ENCODE measurements at regions not wholly inside any gene's neighbourhood (a gene's known extent, or its start where the extent isn't known, plus 50 kb on each side); places are given as distances from the start of the nearest gene placed in this dataset.

DNA sequence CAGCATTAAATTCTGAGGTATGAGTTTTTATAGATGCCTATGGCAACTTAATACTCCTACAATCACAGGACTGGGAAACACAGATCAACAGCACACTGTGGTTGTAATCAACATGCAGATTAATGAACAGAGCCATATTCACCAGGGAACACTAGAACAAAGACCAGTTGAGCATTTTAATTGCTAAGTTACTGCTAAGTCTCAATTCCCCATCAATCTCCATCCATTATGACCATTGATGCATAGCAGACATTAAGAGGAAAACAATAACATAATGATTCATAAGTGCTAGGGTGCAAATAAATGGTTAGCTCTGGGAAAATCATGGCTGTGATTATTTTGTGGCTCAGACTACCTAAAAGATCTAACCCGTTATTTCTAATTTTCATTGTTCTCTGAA is 505.6 kb downstream of the TRHDE start:
- Mint-ChIP-seq H3K27me3 (ENCODE audit: low read depth) (no peaks in the 10 kb centered on the region), H3K36me3 (ENCODE audit: low read depth) (no peaks in the 10 kb centered on the region), H3K27ac (no peak overlapping the region), H3K4me1 (ENCODE audit: low read depth) (no peaks in the 10 kb centered on the region), H3K4me3 (no peak overlapping the region), H3K9me3 (ENCODE audit: insufficient read depth) (peaks cover 7% of the 10 kb centered on the region)
- ChIA-PET CTCF (no interaction called here), POLR2A (no interaction called here)
- ATAC-seq (no peak), DNase-seq (no peak)

- no peaks in the 10 kb centered on the region for H3K4me1 Mint-ChIP-seq (ENCODE audit: low read depth)
- no peaks in the 10 kb centered on the region for H3K9me3 Mint-ChIP-seq (ENCODE audit: insufficient read depth)
- no peaks in the 10 kb centered on the region for H3K27me3 Mint-ChIP-seq (ENCODE audit: low read depth)
- DNase-seq, result no peak
- no peak overlapping the region for H3K4me3 Mint-ChIP-seq
- POLR2A ChIA-PET, result no interaction called here
- CTCF ChIA-PET, result no interaction called here
- no peaks in the 10 kb centered on the region for H3K36me3 Mint-ChIP-seq (ENCODE audit: low read depth)
- H3K27ac Mint-ChIP-seq, result no peak overlapping the region
- ATAC-seq, result no peak
Measured at GRCh38 chr12:72790273-72790672, 518.1 kb downstream of the TRHDE start.

DNA sequence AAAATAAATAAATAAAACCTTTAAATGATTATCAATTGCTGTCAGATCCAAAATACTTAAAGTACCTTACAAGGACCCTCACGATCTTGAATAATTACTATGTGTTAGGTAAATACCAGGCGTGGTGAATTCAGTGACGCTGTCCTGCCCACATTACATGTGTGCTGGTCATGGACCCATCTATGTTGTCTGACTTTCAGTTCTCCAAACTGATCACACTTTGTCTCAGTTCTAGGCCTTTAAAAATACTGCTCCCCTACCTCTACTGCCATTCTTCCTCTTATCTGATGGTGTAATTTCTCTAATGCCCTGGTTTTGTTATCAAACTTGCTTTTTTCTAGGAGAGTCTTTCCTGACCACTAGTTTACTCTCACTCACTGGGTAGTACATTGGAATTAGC is 520.7 kb downstream of the TRHDE start:
- ChIA-PET CTCF (no interaction called here), POLR2A (no interaction called here)
- no peaks in the 10 kb centered on the region for H3K9me3 Mint-ChIP-seq (ENCODE audit: insufficient read depth)
- DNase-seq (no peak), ATAC-seq (no peak)
- no peaks in the 10 kb centered on the region for H3K36me3 Mint-ChIP-seq (ENCODE audit: low read depth)
- no peaks in the 10 kb centered on the region for H3K4me1 Mint-ChIP-seq (ENCODE audit: low read depth)
- no peaks in the 10 kb centered on the region for H3K27me3 Mint-ChIP-seq (ENCODE audit: low read depth)
- H3K4me3 Mint-ChIP-seq, result no peak overlapping the region
- H3K27ac Mint-ChIP-seq, result no peak overlapping the region

DNA sequence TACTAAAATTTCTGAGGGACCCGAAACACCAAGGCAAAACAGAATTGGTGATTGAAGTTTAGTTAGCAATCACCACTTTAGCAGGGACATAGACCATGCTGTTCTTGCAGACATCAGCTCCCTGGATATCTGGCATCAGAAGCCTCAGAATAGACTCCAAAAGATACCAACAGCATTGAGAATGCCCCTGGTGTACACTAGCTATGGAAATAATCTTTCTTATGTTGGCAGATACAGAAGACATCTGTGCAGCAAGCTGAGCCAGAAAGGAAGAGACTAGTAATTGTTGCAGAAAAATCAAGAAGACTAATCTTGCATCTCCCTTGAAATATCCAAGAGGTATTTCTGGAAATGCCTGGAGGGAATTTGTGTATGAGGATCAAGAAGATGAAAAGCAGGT is 521.6 kb downstream of the TRHDE start:
- Mint-ChIP-seq H3K9me3 (ENCODE audit: insufficient read depth) (no peaks in the 10 kb centered on the region), H3K4me1 (ENCODE audit: low read depth) (no peaks in the 10 kb centered on the region), H3K36me3 (ENCODE audit: low read depth) (no peaks in the 10 kb centered on the region), H3K4me3 (no peak overlapping the region), H3K27me3 (ENCODE audit: low read depth) (no peaks in the 10 kb centered on the region), H3K27ac (no peak overlapping the region)
- ChIA-PET CTCF (no interaction called here), POLR2A (no interaction called here)
- ATAC-seq (no peak), DNase-seq (no peak)

DNA sequence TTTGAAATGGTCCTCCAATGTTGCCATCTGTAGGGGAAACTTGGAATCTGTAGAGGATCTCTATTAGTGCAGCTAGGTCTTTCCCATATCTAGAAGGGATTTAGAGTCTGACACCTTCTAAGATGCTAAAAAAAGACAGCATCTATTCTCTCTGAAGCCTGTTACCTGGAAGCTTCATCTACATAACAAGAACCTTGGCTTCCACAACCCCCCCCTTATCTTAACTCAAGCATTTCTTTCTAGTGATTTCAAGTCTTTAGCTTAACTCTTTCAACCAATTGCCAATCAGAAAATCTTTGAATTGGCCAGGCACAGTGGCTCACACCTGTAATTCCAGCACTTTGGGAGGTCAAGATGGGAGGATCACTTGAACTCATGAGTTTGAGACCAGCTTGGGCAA is 543.3 kb downstream of the TRHDE start:
- POLR2A ChIA-PET, result no interaction called here
- H3K27ac Mint-ChIP-seq, result no peak overlapping the region
- no peaks in the 10 kb centered on the region for H3K27me3 Mint-ChIP-seq (ENCODE audit: low read depth)
- no peak for DNase-seq
- no peaks in the 10 kb centered on the region for H3K36me3 Mint-ChIP-seq (ENCODE audit: low read depth)
- H3K4me1 Mint-ChIP-seq (ENCODE audit: low read depth), result no peaks in the 10 kb centered on the region
- no peak overlapping the region for H3K4me3 Mint-ChIP-seq
- CTCF ChIA-PET, result no interaction called here
- H3K9me3 Mint-ChIP-seq (ENCODE audit: insufficient read depth), result peaks cover 15% of the 10 kb centered on the region
- ATAC-seq, result no peak

DNA sequence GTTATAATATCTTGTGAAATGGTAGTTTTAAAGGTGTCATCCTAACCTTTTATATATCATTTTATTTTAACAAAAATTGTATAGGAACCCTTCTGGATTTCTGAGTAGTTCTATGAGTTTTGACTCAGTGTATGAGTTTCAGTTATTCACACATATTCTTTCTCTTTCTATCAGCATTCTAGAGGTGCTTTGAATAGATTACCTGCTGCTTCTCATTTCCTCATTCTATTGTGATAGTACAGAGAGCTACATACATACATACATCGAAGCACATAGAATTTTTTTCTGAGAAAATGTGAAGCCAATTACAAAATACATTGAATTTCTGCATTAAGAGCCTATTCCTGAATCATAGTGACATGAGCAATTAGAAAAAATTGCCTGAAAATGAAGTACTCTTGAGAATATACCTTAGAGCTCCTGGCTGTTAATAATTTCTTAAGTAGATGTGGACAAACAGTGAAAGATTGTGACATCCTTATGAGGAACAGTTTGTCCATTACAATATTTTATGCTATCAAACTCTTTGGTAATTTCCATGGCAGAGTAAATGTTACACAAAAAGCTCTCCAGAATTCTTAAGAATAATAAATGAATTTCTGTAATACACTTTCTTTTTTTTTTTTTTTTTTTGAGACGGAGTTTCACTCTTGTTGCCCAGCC is 556.6 kb downstream of the TRHDE start:
- Mint-ChIP-seq H3K4me1 (ENCODE audit: low read depth) (no peaks in the 10 kb centered on the region), H3K27me3 (ENCODE audit: low read depth) (no peaks in the 10 kb centered on the region), H3K9me3 (ENCODE audit: insufficient read depth) (peaks cover 15% of the 10 kb centered on the region), H3K36me3 (ENCODE audit: low read depth) (no peaks in the 10 kb centered on the region), H3K27ac (no peak overlapping the region), H3K4me3 (no peak overlapping the region)
- ATAC-seq, result no peak
- CTCF ChIA-PET, result no interaction called here
- DNase-seq, result no peak
- POLR2A ChIA-PET, result no interaction called here

DNA sequence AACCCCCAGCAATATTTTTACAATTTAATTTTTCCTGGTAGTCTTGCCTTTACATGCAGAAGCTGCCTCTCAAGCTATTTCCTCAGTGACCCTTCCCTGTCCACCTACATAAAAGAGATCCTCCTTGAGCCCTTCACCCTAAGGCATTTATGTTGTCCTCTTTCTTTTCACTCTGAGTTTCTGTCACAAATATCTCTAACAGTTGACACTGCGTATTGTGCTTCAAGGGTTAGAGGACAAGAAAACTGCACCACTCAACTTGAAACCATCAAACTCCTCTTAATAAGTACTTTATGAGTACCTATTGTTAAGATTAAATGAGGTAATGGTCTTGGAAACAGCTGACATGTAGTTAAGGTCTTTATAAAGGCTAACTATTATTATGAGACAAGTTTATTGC is 557.7 kb downstream of the TRHDE start:
- ATAC-seq (no peak), DNase-seq (no peak)
- no peaks in the 10 kb centered on the region for H3K36me3 Mint-ChIP-seq (ENCODE audit: low read depth)
- POLR2A ChIA-PET, result no interaction called here
- H3K27me3 Mint-ChIP-seq (ENCODE audit: low read depth), result no peaks in the 10 kb centered on the region
- no peak overlapping the region for H3K4me3 Mint-ChIP-seq
- H3K27ac Mint-ChIP-seq, result no peak overlapping the region
- H3K9me3 Mint-ChIP-seq (ENCODE audit: insufficient read depth), result peaks cover 16% of the 10 kb centered on the region
- H3K4me1 Mint-ChIP-seq (ENCODE audit: low read depth), result no peaks in the 10 kb centered on the region
- CTCF ChIA-PET, result no interaction called here

DNA sequence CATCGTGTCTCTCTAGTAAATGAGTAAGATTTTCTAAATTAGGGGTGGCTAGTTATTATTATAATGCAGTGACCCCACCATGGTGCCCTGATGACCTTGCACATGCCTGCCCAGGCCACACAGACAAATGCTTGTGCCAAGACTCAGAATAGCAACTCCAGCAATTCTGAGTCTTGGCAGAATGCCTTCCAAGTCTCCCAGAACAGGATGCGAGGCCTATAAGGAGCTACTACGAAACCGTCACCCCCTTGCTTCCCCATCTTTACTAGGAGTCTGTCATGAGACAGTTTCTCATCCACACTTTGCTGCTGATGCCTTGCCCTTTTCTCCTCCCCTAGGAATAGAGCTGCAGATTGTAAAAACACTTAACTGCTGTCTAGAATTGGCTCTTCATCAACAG is 559.9 kb downstream of the TRHDE start:
- Mint-ChIP-seq H3K27me3 (ENCODE audit: low read depth) (no peaks in the 10 kb centered on the region), H3K9me3 (ENCODE audit: insufficient read depth) (peaks cover 3% of the 10 kb centered on the region), H3K36me3 (ENCODE audit: low read depth) (no peaks in the 10 kb centered on the region), H3K4me1 (ENCODE audit: low read depth) (no peaks in the 10 kb centered on the region), H3K27ac (no peak overlapping the region), H3K4me3 (no peak overlapping the region)
- ATAC-seq (no peak), DNase-seq (no peak)
- POLR2A ChIA-PET, result no interaction called here
- CTCF ChIA-PET, result no interaction called here

- H3K4me1 Mint-ChIP-seq (ENCODE audit: low read depth), result no peaks in the 10 kb centered on the region
- peaks cover 3% of the 10 kb centered on the region for H3K9me3 Mint-ChIP-seq (ENCODE audit: insufficient read depth)
- no peaks in the 10 kb centered on the region for H3K27me3 Mint-ChIP-seq (ENCODE audit: low read depth)
- ChIA-PET POLR2A (no interaction called here), CTCF (no interaction called here)
- no peak overlapping the region for H3K27ac Mint-ChIP-seq
- H3K4me3 Mint-ChIP-seq, result no peak overlapping the region
- ATAC-seq, result no peak
- DNase-seq, result no peak
- no peaks in the 10 kb centered on the region for H3K36me3 Mint-ChIP-seq (ENCODE audit: low read depth)
Measured at GRCh38 chr12:72836194-72836593, 564.0 kb downstream of the TRHDE start.

DNA sequence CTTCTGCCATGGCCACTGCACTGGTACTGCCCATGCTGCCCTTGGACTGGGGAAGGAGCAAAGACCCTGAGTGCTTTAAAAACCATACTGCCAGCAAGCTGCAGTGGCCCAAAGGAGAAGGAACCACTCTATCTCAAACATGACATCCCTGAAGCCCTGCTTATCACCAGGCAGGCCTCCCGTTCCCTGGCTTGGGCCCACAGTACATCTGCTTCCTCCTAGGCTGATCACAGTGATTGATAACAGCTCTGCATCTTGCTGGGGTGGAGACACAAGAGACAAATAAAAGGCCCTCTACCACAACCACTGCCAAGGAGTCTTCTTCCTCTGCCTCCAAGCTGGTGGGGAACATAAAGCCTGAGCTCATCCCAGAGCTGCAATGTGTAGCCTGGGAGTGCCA is 567.5 kb downstream of the TRHDE start:
- CTCF ChIA-PET, result no interaction called here

DNA sequence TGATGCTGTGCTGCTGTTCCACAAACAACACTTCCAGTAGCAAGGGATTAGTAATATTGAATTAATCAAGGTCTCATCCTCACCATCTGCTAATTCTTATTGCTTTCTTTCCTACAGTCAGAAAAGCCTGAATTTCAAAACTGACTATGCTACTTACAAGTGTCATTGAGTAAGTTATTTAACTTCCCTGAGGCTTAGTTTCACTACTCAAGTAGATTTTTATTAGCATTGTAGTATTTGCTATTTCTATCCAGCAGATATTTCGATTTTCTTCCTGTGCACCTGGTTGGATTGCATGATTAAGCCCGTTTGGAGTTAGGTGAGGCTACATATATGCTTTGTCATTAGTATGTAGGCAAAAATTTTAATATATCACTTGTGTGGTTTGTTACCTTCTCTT is 591.5 kb downstream of the TRHDE start:
- no peak overlapping the region for H3K27ac Mint-ChIP-seq

More for the DNA sequence above, 567.5 kb downstream of the TRHDE start:
- POLR2A ChIA-PET, result no interaction called here
- no peak for ATAC-seq
- Mint-ChIP-seq H3K4me3 (no peak overlapping the region), H3K9me3 (ENCODE audit: insufficient read depth) (peaks cover 13% of the 10 kb centered on the region), H3K27me3 (ENCODE audit: low read depth) (no peaks in the 10 kb centered on the region), H3K4me1 (ENCODE audit: low read depth) (no peaks in the 10 kb centered on the region), H3K27ac (no peak overlapping the region), H3K36me3 (ENCODE audit: low read depth) (no peaks in the 10 kb centered on the region)
- no peak for DNase-seq

GRCh38 chr12:72865921-72866320 is 593.8 kb downstream of the TRHDE start:
- CTCF ChIA-PET, result no interaction called here
- ATAC-seq (no peak), DNase-seq (no peak)
- H3K36me3 Mint-ChIP-seq (ENCODE audit: low read depth), result no peaks in the 10 kb centered on the region
- H3K27ac Mint-ChIP-seq, result no peak overlapping the region
- peaks cover 15% of the 10 kb centered on the region for H3K9me3 Mint-ChIP-seq (ENCODE audit: insufficient read depth)
- no peaks in the 10 kb centered on the region for H3K27me3 Mint-ChIP-seq (ENCODE audit: low read depth)
- no peak overlapping the region for H3K4me3 Mint-ChIP-seq
- H3K4me1 Mint-ChIP-seq (ENCODE audit: low read depth), result no peaks in the 10 kb centered on the region
- POLR2A ChIA-PET, result no interaction called here

More for the DNA sequence above, 591.5 kb downstream of the TRHDE start:
- Mint-ChIP-seq H3K36me3 (ENCODE audit: low read depth) (no peaks in the 10 kb centered on the region), H3K27me3 (ENCODE audit: low read depth) (no peaks in the 10 kb centered on the region), H3K4me3 (no peak overlapping the region), H3K9me3 (ENCODE audit: insufficient read depth) (peaks cover 14% of the 10 kb centered on the region), H3K4me1 (ENCODE audit: low read depth) (no peaks in the 10 kb centered on the region)
- DNase-seq (no peak), ATAC-seq (no peak)
- CTCF ChIA-PET, result no interaction called here
- POLR2A ChIA-PET, result no interaction called here

DNA sequence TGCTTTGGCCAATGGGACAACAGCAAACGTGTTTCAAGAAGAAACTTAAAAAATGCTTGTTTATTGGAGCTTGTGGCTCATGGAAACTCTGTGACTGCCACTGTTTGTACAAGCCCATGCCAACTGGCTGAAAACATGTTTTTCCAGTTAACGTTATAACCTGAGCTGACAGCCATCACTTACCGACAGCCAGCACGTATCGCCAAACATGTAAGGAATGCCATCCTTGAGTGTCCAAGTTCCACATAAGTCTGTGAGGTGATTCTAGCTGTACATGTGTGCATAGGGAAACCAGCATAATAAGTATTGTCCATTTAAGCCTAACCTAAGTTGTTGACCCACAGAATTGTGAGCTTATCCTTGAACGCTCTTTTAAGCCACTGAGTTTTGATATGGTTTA is 596.9 kb downstream of the TRHDE start:
- ATAC-seq (no peak), DNase-seq (no peak)
- H3K27ac Mint-ChIP-seq, result no peak overlapping the region
- CTCF ChIA-PET, result no interaction called here
- POLR2A ChIA-PET, result no interaction called here
- no peaks in the 10 kb centered on the region for H3K4me1 Mint-ChIP-seq (ENCODE audit: low read depth)
- no peak overlapping the region for H3K4me3 Mint-ChIP-seq
- H3K36me3 Mint-ChIP-seq (ENCODE audit: low read depth), result no peaks in the 10 kb centered on the region
- peaks cover 17% of the 10 kb centered on the region for H3K9me3 Mint-ChIP-seq (ENCODE audit: insufficient read depth)
- no peaks in the 10 kb centered on the region for H3K27me3 Mint-ChIP-seq (ENCODE audit: low read depth)

All from activated CD8-positive, alpha-beta T cell treated with anti-CD3 and anti-CD28 coated beads, Interleukin-2, amount 10 ng/mL, durations not matched to agents 7 days and 5 days (primary cell).